Uterus (tissue), 2 donors: ENCODE measurements at regions not wholly inside any gene's neighbourhood (a gene's known extent, or its start where the extent isn't known, plus 50 kb on each side); places are given as distances from the start of the nearest gene placed in this dataset.

ENCODE experiments used
- POLR2A ChIP-seq, 2 donors: fragments of 450-650 bp; IDR thresholded peaks; one replicate each; pipeline ENCODE4 v1.6.1; 2016; ENCODE audit warnings: antibody characterized with exemption in 2 of 2, mild to moderate bottlenecking in 1 of 2, moderate library complexity in 1 of 2
- TF ChIP-seq, protein P1 (sequence below), 4 experiments: fragments of 200-600 bp in 2 of 4; fragments of 450-650 bp in 2 of 4; sonication (generic) in 2 of 4; IDR thresholded peaks; one replicate each; pipeline ENCODE4 v1.5.1; 2016 to 2019; ENCODE audit warnings: antibody characterized with exemption in 4 of 4, mild to moderate bottlenecking in 2 of 4, moderate library complexity in 1 of 4

DNA sequence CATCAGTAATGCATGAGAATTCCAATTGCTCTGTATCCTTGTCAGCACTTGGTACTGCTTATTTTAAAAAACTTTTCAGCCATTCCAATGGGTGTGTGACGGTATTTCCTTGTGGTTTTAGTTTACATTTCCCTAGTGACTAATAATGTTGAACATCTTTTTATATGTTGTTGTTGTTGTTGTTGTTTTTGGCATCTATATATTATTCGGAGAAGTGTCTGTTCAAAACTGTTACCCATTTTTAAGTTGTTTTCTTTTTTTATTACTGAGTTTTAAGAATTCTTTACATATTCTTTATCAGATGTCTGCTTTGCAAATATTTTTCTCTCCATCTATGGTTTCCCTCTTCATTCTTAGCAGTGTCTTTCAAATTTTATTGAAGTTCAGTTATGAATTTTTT is 231.1 kb upstream of the POU3F1 start:
- no peak for TF ChIP-seq POLR2A (IDR thresholded peaks at IDR 0.05)
- TF ChIP-seq, protein P1, sequence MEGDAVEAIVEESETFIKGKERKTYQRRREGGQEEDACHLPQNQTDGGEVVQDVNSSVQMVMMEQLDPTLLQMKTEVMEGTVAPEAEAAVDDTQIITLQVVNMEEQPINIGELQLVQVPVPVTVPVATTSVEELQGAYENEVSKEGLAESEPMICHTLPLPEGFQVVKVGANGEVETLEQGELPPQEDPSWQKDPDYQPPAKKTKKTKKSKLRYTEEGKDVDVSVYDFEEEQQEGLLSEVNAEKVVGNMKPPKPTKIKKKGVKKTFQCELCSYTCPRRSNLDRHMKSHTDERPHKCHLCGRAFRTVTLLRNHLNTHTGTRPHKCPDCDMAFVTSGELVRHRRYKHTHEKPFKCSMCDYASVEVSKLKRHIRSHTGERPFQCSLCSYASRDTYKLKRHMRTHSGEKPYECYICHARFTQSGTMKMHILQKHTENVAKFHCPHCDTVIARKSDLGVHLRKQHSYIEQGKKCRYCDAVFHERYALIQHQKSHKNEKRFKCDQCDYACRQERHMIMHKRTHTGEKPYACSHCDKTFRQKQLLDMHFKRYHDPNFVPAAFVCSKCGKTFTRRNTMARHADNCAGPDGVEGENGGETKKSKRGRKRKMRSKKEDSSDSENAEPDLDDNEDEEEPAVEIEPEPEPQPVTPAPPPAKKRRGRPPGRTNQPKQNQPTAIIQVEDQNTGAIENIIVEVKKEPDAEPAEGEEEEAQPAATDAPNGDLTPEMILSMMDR (IDR thresholded peaks at IDR 0.05): no peak
